ENCODE measurements at regions not wholly inside any gene's neighbourhood (a gene's known extent, or its start where the extent isn't known, plus 50 kb on each side); places are given as distances from the start of the nearest gene placed in this dataset.

GRCh38 chr9:83146325-83146724, 83.4 kb upstream of the RASEF start:
- Histone ChIP-seq H3K27me3 (no peaks in the 10 kb centered on the region), H3K36me3 (no peaks in the 10 kb centered on the region), H3K27ac (no peak overlapping the region), H3K9me3 (peaks cover 0 to 17% (median 0%) of the 10 kb centered on the region in 11 donors), H3K4me3 (no peak overlapping the region), H3K4me1 (no peaks in the 10 kb centered on the region)
- DNase-seq: no peak
- TF ChIP-seq CTCF (IDR thresholded peaks at IDR 0.05): no peak
- ATAC-seq: no peak
- WGBS, 2 donors: 86 to 90% methylated on average over 4 of the region's 4 CpGs
- intact Hi-C loops (cut with DNase I): no loop called here

GRCh38 chr9:83144492-83144891, 81.5 kb upstream of the RASEF start:
- no peak for DNase-seq
- TF ChIP-seq CTCF (IDR thresholded peaks at IDR 0.05): no peak

GRCh38 chr9:83142389-83142788, 79.4 kb upstream of the RASEF start:
- no peak for TF ChIP-seq CTCF (IDR thresholded peaks at IDR 0.05)
- Histone ChIP-seq H3K27ac (no peak overlapping the region), H3K27me3 (peaks cover 0 to 6% (median 0%) of the 10 kb centered on the region in 7 donors), H3K36me3 (no peaks in the 10 kb centered on the region), H3K4me1 (no peaks in the 10 kb centered on the region), H3K4me3 (no peak overlapping the region), H3K9me3 (peaks cover 0 to 7% (median 0%) of the 10 kb centered on the region in 11 donors)
- DNase-seq (no peak), ATAC-seq (no peak)
- intact Hi-C loops (cut with DNase I): no loop called here

More at GRCh38 chr9:83144492-83144891, 81.5 kb upstream of the RASEF start:
- no peaks in the 10 kb centered on the region for H3K36me3 ChIP-seq
- no peaks in the 10 kb centered on the region for H3K4me1 ChIP-seq
- H3K27ac ChIP-seq: no peak overlapping the region
- intact Hi-C loops (cut with DNase I): no loop called here
- H3K27me3 ChIP-seq: peaks cover 0 to 6% (median 0%) of the 10 kb centered on the region in 7 donors
- H3K9me3 ChIP-seq: peaks cover 0 to 17% (median 0%) of the 10 kb centered on the region in 11 donors
- no peak overlapping the region for H3K4me3 ChIP-seq
- no peak for ATAC-seq

GRCh38 chr9:83141887-83142286, 78.9 kb upstream of the RASEF start:
- no peak overlapping the region for H3K27ac ChIP-seq
- no peak for TF ChIP-seq CTCF (IDR thresholded peaks at IDR 0.05)
- intact Hi-C loops (cut with DNase I): no loop called here
- H3K4me3 ChIP-seq: no peak overlapping the region
- H3K9me3 ChIP-seq: peaks cover 0 to 4% (median 0%) of the 10 kb centered on the region in 11 donors
- DNase-seq: no peak
- H3K36me3 ChIP-seq: no peaks in the 10 kb centered on the region
- ATAC-seq: no peak
- peaks cover 0 to 6% (median 0%) of the 10 kb centered on the region in 7 donors for H3K27me3 ChIP-seq
- H3K4me1 ChIP-seq: no peaks in the 10 kb centered on the region

GRCh38 chr9:83140061-83140460, 77.1 kb upstream of the RASEF start:
- WGBS, 2 donors: 92 to 97% methylated on average over 1 of the region's 1 CpG
- Histone ChIP-seq H3K4me3 (no peak overlapping the region), H3K9me3 (peaks cover 0 to 4% (median 0%) of the 10 kb centered on the region in 11 donors), H3K27ac (no peak overlapping the region), H3K27me3 (peaks cover 0 to 6% (median 0%) of the 10 kb centered on the region in 7 donors), H3K4me1 (no peaks in the 10 kb centered on the region), H3K36me3 (no peaks in the 10 kb centered on the region)
- TF ChIP-seq CTCF (IDR thresholded peaks at IDR 0.05): no peak
- DNase-seq: no peak
- intact Hi-C loops (cut with DNase I): no loop called here
- no peak for ATAC-seq
